H1 (cell line): ENCODE measurements at regions not wholly inside any gene's neighbourhood (a gene's known extent, or its start where the extent isn't known, plus 50 kb on each side); places are given as distances from the start of the nearest gene placed in this dataset.

Experiments used
- CBX8 ChIP-seq: fragments of 300-800, 300-1000 bp; sonication (generic); IDR thresholded peaks from 2 replicates; pipeline ENCODE4 v1.7.1; 2016; ENCODE audit warnings: low read depth, low read length, borderline replicate concordance
- RAD21 ChIP-seq, 2 experiments: IDR thresholded peaks in 1 of 2; conservative IDR thresholded peaks in 1 of 2; 2 replicates each; pipeline ENCODE4 v1.6.1; 2011; ENCODE audit warnings: low read depth in 2 of 2, low read length in 2 of 2, improper control_type of control experiment in 1 of 2, inconsistent platforms in 1 of 2, mild to moderate bottlenecking in 1 of 2, moderate library complexity in 1 of 2
- SUZ12 ChIP-seq: fragments of 200-600 bp; sonication (generic); IDR thresholded peaks from 2 replicates; pipeline ENCODE4 v1.6.1; 2012; ENCODE audit warnings: mild to moderate bottlenecking, inconsistent platforms, low read length, moderate library complexity, mixed read lengths

DNA sequence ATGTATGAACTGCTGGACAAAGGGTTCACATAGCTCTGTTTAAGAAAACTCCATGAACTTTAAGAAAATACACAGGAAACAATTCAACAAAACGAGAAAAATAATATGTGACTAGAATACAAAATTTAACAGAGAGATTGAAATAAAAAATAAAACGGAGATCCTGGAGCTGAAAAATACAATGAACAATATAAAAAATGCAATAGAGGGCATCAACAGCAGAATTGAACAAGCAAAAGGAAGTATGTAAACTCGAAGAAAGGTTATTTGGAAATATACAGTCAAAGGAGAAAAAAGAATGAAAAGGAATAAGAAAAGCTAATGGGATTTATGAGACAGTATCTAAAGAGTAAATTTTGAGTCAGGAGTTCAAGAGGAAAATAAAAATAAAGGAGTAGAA is 163.0 kb upstream of the DACH1 start (continued):
- TF ChIP-seq RAD21 (IDR thresholded peaks at IDR 0.05 in 1 of 2, conservative IDR thresholded peaks at IDR 0.05 in 1 of 2; ENCODE audit: low read depth in 2 of 2, low read length in 2 of 2), result no peak
- no peak for TF ChIP-seq CBX8
- no peak for TF ChIP-seq SUZ12
